ENCODE measurements at regions not wholly inside any gene's neighbourhood (a gene's known extent, or its start where the extent isn't known, plus 50 kb on each side); places are given as distances from the start of the nearest gene placed in this dataset.

- TF ChIP-seq, protein P1, sequence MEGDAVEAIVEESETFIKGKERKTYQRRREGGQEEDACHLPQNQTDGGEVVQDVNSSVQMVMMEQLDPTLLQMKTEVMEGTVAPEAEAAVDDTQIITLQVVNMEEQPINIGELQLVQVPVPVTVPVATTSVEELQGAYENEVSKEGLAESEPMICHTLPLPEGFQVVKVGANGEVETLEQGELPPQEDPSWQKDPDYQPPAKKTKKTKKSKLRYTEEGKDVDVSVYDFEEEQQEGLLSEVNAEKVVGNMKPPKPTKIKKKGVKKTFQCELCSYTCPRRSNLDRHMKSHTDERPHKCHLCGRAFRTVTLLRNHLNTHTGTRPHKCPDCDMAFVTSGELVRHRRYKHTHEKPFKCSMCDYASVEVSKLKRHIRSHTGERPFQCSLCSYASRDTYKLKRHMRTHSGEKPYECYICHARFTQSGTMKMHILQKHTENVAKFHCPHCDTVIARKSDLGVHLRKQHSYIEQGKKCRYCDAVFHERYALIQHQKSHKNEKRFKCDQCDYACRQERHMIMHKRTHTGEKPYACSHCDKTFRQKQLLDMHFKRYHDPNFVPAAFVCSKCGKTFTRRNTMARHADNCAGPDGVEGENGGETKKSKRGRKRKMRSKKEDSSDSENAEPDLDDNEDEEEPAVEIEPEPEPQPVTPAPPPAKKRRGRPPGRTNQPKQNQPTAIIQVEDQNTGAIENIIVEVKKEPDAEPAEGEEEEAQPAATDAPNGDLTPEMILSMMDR (conservative IDR thresholded peaks at IDR 0.05 in 1 of 2, IDR thresholded peaks at IDR 0.05 in 1 of 2; ENCODE audit: low read depth in 1 of 2, low read length in 2 of 2): no peak
- no peak for TF ChIP-seq EZH2 (IDR thresholded peaks at IDR 0.05; ENCODE audit: low read length, missing control alignments)
Measured at GRCh38 chr2:149733936-149734685, 146.5 kb upstream of the MMADHC start.

All from fibroblast of lung (primary cell).